Suppressor macrophage (primary cell): ENCODE measurements at regions not wholly inside any gene's neighbourhood (a gene's known extent, or its start where the extent isn't known, plus 50 kb on each side); places are given as distances from the start of the nearest gene placed in this dataset.

Experiments
- DNase-seq, 4 experiments: peaks; one replicate each; pipeline ENCODE4 v3.0.0-alpha.2; 2020 to 2022

DNA sequence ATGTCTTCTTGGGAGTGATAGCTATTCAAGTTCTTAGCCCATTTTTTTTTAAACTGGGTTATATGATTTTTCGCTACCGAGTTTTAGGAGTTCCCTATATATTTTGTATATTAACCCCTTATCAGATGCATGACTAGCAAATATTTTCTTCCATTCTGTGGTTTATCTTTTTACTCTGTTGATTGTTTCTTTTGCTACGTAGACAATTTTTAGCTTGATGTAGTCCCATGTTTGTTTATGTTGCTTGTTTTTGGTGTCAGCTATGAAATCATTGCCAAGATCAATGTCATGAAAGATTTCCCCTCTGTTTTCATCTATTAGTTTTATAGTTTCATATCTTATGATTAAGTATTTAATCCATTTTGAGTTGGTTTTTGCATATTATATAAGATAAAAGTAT lies 480.5 kb downstream of the CDH11 start:
- DNase-seq = no peak

DNA sequence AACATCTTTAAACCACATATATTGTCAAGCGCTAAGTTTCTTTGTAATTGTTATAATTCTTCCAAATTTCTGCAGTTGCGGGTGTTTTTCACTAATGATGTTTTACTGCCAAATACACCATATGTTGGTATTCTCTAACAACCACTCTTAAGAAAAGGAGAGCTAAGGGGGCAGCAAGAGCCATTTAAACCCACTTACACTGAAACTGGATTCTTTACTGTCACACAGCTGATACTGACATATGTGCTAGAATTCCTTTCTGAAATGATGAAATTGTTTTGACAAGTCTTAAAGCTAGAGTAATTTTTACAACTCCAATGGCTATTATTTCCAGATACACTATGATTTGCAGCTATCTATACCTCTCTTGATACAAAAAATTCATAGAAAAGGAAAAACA lies 483.1 kb downstream of the CDH11 start:
- no peak for DNase-seq

DNA sequence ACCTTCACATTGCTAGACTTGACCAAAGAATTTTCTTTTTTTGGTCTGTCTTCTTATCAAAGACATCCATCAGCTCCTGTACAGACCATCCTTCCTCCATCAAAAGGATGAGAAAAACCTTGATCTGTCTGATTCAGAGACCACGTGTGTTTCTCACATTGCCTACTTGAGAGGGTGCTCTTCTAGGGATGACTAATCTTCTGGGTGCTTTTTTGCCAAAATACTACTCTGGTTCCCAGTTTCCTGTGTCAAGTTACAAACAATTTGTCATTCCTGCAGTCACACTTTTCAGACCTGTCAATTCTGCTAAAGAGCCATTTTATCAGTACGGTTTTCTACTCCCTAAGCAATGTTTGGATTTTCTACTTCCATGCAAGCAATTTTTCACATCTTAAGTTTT lies 492.2 kb downstream of the CDH11 start:
- no peak for DNase-seq

DNA sequence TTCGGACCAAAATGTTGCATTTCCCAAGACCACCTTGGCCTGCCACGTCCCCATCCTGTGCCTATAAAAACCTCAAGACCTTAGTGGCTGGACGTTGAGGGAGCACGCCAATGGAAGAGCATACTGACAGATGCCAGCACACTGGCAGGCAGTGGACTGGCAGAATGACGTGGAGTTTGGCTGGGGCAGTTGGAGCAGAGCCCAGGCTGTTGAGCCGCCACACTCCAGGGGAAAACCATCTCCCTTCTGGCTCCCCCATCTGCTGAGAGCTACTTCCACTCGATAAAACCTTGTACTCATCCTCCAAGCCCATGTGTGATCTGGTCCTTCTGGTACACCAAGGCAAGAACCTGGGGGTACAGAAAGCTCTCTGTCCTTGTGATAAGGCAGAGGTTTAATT lies 494.1 kb downstream of the CDH11 start:
- DNase-seq = no peak

DNA sequence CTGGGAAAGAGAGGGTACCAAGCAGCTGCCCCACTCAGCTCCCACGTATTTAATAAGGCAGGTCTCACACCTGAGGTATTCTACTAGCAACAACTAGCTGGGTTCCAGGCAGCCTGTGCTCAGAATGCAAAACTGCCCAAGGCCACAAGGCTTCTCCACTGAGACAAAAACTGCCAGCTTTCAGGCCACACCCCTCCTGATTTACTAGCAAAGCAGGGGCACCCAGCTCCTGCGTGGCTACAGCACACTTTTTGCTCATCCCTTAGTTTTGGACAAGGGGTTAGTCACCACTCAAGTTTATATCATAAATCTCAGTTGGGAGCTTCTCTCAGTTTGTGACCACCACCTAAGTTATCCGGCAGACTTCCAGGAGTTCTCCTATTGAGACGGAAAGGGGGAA lies 494.6 kb downstream of the CDH11 start:
- DNase-seq = no peak

DNA sequence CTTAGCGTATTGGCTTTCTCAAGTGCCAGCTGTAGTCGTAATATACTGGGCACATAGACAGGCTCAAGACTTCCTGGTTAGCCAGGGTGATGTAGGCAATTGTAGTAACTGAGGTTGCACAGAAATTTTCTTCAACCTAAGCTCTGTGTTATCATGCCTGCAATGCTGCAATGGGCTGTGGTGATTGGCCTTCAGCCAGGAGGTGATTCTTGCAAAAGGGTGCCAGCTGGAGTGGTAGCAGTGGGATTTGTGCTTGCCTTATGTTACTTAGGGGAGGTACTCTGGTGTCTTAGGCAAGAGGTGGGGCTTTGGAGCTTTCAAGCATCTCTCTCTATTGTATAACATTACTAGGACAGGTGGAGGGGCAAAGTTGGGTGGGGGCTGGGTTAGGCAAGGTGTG lies 495.1 kb downstream of the CDH11 start:
- DNase-seq = no peak

DNA sequence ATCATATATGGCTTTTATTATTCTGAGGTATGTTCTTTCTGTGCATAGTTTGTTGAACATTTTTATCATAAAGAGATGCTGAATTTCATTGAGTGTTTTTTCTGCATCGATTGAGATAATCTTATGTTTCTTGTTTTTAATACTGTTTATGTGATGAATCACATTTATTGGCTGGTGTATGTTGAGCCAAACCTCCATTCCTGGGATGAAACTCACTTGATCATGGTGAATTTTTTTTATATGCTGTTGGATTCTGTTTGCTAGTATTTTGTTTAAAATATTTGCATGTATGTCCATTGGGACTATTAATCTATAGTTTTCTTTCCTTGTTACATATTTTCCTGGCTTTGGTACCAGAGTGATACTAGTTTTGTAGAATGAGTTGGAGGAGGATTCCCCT lies 500.2 kb downstream of the CDH11 start:
- DNase-seq = no peak

DNA sequence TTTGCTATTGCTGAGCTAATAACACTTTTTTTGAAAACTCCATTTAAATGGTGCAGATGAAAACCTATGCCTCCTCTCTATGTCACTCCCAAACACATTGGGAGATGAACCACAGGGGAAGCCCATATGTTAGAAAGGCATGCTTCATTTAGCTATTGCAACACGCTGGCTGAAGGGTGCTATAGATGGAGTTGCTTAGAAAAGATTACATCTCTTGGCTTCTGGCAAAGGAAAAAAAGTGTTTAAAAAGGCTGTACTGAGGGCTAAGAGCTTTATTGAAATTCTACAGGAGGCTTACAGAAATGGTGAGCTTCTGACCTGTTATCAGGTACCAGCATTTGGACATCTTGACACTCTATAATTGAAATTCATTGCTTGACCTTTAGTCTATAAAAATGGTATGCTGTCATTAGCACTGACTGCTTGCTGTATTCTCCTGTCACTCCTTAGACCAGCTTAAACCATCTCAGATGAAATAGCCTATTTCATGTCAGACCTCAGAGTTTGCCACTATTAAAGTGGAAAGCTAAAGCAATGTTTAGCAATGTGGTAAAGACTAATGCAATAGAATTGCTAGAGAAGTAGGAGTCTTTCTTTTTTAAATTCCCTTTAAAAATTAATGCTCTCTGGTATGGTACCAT lies 503.9 kb downstream of the CDH11 start:
- no peak for DNase-seq

DNA sequence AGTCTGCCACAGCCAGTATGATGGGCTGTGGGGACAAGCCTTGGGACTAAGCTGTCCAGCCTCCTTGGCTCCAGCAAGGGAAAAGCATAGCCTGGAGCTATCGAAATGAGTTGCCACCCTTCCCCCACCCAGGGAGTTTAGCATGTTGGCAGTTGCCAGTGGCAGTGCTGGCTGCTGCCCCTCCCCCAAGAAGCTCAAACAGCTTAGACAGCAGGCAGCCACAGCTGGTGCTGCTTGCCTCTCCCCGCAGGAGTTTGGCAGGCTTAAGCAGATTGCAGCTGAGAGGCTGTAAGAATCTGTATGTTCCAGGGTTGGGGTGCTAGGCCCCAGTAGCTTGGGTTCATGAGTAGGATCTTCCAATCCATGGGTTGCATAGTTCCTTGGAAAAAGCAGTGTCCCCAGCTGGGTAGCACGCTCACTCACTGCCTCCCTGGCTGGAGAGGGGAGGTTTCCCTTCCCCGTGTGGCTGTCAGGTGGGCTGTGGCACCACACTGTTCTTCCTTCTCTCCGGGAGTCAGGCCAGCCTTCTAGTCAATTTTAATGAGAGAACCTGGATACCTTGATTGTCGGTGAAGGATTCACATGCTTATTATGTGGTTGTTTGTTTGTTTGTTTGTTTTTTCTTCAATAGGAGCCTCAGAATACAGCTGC lies 506.1 kb downstream of the CDH11 start:
- no peak for DNase-seq

DNA sequence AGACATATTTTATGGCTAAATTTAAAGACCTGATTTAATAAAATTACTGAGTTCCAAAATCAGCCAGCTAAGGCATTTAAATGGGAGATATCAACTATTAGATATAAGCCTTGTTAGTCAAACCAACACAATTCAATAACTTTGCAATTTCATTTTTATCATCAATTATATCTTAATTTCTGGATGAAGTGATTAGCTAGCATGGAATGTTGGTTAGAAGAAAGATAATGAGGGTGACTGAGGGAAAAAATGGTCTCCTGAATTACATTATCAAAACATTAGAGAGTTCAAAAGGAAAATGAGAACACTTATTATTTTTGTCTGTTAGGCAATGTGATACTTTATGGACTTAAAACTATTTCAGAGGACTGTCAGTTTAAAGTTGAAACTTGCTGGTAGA lies 525.7 kb downstream of the CDH11 start:
- no peak for DNase-seq

DNA sequence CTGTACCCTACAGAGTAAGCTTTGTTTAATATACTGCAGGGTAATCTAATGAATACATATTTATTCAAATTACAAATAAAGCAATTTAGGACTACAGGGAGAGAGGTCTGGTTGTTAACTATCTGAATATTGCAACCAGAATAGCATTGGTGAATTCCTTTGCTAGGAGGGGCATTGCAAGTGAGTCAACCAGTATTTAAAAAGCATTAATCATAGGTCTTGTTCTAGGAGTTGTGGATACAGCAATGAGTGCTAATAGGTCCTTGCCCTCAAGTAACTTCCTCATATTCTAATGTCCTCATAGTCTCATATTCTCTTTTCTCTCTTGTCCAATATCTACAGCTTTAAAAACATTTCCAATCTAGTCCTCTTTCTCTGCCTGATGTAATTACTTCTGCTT lies 531.4 kb downstream of the CDH11 start:
- DNase-seq = no peak

DNA sequence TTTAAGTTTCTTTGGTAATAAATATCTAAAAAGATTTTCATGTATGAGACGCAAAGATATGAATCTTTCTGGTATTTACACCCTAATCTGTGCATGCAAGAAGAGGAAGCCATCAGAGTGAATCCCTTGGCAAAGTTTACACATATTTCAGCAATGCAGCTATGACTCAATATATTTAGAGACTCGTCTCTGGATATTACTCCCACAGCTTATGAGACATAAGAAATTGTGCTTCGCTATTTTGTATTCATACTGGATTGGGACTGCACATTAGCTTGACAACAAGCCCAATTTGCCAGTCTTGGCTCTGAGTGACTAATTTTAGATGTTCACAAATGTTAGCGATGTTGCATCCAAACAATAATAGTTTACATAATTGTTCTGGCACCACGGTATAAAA lies 532.0 kb downstream of the CDH11 start:
- no peak for DNase-seq

DNA sequence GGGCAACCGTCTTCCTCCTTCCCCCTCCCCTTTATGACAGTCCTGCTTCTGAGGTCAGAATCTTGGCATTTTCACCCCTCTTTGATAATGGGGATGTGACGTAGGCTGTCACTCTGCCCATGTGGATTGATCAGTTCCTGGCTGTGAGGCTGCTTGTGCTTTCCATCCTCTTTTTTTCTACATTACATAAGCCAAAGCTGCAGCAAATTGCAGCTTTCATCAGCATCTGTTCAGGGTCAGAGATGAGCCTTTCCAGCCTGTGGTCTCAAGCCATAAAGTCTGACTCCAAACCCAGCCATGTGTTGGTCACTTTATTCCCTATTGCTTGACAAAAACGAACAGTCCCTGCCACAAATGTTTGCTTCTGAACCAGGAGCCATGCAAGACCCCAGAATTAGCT lies 535.1 kb downstream of the CDH11 start:
- DNase-seq = no peak

DNA sequence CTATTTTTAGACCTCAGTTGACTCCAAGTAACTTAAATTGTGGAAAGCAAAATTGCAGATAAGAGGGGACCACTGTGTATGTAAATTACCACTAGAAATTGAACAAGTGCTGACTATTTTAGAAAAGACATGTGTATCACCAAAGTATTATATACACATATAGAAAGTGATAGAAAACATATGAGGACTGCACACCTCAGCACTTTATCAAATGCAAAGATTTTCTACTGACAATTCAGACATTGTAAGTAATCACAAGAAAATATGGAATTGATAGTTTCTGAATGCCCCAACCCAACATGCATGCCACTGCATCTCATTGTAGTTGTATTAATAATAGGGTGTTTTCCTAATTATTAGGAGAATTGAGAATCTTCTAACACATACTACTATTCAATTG lies 536.5 kb downstream of the CDH11 start:
- no peak for DNase-seq

DNA sequence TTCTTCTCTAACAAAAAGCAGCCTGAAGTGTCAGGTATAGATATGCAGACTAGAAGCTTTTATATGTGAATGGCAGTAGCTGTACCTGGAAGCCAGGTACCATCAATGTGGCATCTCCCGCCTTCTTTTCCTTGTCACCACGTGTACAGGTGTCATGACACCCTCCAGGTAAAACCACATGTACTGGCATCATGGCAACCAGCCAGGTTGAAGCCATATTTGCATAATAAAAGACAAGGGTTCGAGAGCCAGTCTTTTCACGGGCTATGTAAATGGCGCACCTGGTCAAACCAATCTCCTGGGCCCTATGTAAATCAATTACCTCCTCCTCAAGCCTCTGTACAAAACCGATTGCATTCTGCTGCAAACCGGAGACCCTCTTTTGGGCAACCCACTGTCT lies 541.3 kb downstream of the CDH11 start:
- DNase-seq = no peak

DNA sequence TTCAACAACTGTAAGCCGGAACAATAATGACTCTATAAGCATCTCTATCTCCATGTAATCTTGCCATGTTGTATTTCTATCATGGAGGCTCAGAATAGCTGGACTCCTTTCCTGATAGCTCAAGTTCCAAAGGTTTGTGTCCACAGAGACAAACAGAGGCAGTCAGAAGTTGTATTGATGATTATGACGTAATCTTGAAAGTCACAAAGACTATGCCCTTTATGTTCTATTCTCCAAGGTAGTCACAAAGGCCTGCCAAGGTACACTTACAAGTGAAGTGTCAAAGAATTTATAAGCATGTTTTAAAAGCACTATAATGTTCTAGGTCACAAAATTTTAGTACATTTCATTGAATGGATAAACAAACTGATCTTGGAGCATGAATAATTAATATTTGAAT lies 542.2 kb downstream of the CDH11 start:
- no peak for DNase-seq

DNA sequence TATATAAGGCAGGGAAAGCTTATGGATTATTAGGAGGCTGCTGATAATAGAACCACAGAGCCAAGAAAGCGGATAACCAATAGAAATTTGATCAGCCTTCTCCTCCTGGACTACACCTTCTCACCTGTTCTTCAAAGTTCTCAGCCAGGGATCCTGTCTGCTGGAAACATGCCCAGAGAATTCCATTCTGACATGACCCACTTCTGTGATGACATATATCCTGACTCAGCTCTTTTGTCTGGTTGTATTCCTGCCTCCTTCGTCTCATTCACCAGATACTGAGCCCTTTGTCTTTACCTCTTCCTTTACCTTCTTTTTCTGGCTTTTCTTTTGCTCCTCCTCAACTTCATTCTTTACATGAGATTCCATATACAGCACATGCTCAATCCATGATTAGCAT lies 576.1 kb downstream of the CDH11 start:
- DNase-seq = no peak

DNA sequence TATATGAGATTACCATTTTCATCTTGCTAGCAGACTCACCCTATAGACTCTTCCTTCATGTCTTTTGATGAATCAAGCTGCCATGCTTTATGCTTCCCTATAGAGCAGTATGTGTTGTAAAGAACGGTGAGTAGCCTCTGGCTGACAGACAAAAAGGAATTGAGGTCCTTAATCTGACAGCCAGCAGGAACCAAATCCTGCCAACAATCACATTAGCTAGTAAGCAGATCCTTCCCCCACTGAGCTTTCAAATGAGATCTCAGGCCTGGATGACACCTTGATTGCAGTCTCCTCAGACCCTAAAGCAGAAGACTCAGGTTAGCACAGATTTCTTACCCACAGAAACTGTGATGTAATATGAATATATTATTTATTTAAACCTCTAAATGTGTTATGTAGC lies 577.0 kb downstream of the CDH11 start:
- no peak for DNase-seq

DNA sequence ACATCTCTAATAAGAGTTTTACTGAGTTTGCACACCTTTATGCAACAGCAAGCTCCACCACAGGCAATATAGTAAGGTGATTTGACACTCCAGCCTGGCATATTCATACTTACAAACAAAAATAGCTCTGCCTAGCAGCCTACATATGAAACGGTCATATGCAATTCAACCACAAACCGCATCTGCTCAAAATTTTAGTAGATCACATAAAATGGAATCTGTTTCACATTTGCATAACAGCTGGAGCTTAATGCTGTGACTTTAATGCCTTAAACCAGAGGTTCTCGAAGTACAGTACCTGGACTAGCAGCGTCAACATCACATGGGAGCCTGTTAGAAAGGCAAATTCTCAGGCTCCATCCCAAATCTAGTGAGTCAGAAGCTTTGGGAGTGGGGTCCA lies 578.4 kb downstream of the CDH11 start:
- no peak for DNase-seq

DNA sequence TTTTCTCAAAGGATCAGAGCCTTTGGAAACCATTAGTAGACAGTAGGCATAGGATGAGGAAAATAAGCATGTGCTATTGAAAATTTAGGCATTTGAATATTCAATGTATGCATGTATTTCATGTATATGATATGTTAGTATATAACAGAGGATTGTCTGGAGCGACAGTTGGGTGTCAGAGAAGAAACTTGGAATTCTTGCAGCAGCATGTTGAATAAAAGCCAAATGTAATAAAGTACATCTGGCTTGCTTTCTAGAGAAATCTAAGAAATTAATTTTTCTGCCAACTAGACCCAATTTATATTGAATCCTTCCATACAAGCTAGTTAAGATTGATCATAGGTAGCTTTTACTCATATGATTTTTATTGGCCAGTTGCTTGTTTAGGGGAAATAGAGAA lies 578.8 kb downstream of the CDH11 start:
- DNase-seq = no peak

DNA sequence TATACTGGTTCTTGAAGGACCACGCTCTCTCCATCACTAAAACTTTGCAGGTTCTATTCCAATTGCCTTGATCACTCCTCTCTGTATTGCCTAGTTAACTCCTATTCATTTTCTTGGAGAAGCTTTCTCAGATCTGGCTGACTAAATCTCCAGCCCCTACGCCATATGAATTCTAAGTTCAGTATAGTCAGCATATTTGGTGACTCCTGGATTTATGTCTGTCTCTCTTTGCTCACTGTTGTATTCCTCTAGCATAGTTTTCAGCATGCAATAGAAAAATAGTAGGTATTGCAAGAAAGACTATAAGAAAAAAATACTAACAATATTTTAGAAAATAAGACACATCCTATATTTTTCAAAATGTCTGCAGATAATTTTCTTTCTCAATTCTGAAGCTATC lies 579.7 kb downstream of the CDH11 start:
- DNase-seq = no peak

DNA sequence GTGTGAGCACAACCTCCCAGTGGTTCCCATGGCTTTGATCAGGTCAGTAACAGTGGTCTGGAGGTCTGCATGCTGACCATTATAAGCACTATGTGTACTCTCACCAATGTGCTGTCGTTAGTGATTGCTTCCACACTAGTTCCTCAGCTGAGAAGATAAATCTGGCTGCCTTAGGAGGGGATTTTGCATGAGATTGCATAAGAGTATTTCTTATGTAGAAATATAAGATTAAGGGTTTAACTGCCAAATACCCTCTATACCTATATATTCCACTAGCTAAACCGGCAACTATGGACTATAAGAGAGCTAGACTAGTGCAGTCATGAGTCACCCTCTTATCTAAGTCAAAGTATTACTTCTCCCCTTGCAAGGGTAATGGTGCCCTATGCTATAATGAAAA lies 580.2 kb downstream of the CDH11 start:
- DNase-seq = no peak

DNA sequence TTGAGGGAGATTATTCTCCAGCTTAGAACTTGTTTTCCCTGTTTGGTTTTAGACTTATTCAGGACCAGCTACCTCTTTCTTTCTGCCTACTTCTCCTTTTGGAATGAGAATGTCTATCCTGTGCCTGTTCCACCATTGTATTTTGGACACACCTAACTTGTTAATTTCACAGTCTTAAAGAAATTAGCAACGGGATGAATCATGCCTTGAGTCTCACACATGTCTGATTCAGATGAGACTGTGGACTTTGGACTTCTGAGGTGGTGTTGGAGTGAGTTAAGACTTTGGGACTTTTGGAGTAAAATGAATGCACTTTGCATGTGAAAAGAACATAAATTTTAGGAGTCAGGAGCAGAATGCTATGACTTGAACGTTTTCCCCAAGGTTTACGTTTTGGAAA lies 581.4 kb downstream of the CDH11 start:
- no peak for DNase-seq

DNA sequence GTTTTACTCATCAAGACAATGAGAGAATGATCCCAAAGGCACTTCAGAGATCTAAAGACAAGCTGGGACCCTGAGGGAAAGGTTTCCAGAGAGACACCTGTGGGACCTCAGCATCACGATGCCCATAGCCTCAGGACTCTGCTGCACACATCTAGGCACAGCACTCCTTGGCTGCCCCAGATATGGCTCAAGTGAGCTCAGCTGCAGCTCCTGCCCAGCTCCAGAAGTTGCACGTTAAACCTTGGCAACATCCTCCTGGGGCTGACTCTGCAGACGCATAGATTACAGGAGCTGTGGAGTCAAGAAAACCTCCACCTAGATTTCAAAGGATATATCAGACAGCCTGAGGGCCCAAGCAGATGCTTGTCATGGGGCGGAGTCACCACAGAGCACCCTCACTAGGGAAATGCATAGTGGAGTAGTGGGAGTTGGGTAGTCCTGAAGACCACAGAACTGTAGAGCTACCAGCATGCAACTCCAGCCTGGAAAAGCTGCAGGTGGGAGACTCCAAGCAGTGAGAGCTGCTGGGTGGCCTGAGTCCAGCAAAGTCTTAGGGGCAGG lies 582.0 kb downstream of the CDH11 start:
- DNase-seq = no peak
